NCI-H446 (cell line): ENCODE measurements at regions not wholly inside any gene's neighbourhood (a gene's known extent, or its start where the extent isn't known, plus 50 kb on each side); places are given as distances from the start of the nearest gene placed in this dataset.
"Not testable (repeated sequence)": the region's sequence is repeated elsewhere in the genome, so short reads cannot be mapped to it uniquely, and the experiment has no call there.

Experiments
- DNase-seq, 2 experiments: peaks; one replicate each; lab custom pipeline; 2025; lab: John Stamatoyannopoulos, UW

DNA sequence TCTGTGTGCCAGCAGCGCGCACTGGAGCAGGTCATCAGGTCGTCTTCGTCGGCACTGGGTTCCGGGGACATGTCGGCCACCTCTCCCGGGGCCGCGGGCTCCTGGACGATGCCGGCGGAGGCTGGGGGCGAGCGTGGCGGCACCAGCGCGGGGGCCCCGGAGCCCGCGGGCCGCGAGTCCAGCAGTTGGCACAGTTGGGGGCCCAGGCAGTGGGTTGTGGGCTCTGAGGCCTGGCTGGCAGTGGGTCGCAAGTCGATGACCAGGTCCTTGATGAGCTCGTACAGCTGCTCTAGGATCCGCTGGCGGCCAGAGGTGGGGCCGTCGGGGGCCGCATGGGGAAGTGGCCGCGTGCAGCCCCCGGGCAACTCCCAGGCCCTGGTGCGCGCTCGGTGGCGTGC lies 300.5 kb downstream of the CCDC74A start:
- DNase-seq = no peak

DNA sequence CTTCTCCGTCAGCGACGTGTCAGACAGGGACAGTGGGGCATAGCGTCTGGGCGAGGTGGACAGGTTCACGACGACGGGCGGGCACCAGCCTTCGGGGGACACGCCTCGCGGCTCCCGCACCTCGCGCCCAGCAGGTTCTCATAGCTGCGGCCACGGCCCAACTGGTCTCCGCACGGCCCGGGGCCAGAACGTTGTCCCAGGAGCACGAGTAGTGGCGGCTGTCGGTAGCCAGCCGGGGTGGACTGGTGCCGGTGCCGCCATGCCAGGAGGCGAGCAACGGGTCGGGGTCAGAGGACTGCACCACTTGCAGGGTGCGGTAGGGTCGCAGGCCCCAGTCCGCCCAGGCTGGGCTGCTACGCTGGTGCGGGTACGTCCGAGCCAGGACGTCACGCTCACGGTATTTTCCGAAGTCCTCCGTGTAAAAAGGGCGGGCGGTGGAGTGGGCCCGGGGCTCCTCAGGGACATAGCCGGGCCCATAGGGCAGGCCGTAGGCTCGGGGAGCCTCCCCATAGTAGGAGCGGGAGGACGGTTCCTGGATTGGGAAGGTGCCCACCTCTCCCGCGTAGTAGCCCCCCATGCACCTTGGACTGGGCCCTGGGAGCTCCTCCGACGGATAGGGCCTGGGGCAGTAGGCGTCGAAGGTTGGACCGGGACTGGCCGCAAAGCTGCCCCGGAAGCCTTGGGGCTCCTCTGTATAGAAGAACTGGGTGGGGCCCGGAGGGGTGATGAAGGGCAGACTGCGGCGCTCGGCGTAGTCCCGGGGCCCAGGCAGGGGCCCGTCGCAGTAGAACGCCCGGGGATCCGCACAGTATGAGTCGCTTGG lies 301.2 kb downstream of the CCDC74A start:
- not testable (repeated sequence) for DNase-seq

DNA sequence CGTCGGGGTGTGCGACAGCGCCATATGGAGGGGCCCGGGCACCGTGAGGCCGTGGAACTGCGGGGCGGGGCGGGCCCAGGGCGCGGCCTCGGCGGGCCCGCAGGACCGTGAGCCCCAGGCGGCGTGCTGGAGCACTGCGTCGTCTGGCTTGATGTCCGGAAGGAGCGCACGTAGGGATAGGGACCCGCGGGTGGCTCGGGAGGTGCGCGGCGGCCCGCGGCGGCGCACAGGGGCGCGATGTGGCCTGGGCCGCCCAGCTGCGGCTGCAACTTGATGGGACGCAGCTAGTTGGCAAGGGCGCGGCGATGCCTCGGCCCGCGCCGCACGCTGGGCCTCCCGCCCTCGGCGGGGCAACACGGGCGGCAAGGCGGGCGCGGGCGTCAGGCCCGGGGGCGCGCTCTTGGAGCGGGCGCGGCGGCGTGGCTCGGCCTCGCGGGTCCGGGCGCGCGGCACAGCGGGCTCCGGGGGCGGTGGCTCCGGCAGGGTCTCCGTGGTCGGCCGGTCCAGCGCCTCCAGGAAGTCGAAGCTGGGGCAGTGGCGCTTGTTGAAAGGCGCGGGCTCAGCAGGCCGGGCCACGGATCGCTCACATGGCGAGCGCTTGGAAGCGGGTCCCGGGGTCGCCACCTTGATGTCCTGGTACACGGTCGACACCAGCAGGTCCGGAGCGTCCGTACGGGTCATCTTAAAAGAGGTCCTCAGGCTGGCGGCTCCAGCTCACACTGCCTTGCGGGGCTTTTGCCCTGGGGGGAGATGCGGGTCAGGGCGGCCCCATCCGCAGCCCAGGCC lies 302.0 kb downstream of the CCDC74A start:
- DNase-seq = not testable (repeated sequence)

DNA sequence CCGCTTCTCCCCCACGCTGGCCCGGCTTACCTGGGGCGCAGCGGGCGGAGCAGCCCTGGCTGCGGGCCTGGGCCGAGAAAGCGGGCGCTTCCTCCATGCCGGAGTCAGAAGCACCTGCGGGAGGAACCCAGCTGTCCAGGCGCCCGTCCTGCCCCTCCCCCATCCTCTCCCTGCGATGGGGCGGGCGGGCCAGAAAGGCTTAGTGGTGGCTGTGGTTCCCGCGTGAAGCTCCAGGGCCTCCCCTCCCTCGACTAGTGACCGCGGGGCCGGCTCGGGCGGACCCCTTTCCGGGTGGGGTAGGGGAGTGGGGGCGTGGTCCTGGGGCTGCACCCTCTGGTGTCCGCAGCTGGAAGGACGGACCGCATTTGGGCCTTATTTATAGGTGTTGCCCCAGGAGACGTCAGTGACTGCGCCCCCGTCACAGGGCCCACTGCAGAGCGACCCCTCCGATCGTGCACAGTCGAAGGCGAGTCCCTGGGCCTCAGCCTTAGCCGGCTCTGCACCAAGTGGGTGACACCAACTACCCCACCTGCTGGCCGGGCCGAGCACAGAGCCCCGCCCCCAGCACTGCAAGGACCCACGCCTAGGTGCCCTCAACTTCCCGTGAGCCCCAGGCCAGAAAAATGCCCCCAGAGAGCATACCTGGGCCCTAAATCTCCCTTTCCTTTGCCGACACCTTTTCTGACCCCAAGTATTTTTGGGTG lies 302.7 kb downstream of the CCDC74A start:
- not testable (repeated sequence) for DNase-seq

DNA sequence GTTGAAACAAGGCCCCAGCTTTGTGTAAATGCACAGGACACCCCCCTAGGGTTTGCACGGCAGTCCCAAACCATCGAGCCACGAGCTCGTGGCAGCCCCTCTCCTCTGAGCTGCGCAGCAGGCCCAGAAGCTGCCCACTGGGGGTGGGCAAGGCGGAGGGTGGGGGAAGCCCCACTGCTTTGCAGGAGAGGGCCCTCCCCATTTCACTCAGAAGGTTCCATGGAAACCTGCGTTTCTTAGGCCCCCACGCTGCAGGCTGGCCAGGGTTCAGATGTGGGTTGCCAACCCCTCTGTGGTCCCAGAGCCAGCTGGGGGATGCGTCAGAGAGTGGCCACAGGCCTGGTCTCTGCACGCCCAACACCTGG lies 303.2 kb downstream of the CCDC74A start:
- DNase-seq = not testable (repeated sequence)

DNA sequence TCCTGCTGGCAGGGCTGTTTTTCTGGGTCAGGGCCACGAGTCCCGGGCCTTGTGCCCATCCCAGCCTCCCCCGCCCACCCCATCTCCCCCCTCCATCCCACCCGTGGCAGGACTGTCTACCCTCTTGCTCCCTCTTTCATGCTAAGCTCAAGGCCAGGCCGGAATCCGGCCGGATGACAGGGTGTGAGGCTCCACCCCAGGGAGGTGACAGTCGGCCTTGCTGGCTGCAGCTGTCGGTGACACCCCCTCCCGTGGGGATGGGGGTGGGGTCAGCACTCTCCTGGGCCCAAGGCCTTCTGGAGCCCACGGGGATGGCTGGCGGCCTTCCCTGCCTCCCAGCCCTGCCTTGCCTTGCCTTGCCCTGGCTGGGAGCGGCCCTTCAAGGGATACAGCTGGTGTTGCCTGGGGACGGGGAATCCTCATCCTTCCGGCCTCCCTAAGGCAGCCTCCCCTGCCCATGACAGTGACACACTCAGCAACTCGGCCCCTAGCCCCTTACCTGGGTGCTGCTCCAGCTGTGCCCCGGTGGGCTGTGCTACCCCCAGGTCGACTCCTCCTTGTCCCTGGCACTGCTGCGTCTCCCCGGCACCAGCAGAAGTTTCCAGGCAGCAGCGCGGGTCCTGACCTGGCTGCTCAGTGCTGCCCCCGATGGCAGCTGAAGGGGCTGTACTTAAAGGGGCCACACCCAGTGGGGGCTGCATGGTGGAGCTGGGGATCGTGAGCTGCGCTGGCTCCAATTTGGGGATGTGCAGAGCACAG lies 303.9 kb downstream of the CCDC74A start:
- DNase-seq = not testable (repeated sequence)

DNA sequence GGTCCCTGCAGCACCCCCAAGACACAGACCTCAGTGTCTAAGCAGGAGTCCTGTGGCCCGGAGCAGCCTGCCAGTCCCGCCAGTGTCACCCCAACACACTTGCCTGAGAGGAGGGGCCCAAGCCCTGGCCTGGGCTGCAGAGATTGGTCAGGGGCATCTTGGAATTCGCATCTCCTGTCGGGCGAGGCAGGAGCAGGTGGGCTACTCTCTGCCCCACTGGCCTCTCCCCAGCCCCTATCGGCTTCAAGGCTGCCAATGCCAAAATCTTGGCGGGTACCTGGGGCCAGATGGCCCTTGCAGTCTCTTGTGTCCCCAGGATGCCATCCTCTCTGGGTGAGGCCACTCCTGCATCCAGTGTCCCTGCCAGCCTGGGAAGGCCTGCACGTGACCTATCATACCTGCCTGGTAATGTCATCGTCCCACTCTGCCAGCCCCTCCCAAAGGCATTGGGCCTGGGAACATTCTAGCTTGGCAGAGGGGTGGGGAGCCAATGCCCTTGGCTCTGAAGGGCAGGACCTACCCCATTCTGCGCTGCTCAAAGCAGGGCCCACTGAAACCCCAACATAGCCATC lies 304.6 kb downstream of the CCDC74A start:
- not testable (repeated sequence) for DNase-seq

DNA sequence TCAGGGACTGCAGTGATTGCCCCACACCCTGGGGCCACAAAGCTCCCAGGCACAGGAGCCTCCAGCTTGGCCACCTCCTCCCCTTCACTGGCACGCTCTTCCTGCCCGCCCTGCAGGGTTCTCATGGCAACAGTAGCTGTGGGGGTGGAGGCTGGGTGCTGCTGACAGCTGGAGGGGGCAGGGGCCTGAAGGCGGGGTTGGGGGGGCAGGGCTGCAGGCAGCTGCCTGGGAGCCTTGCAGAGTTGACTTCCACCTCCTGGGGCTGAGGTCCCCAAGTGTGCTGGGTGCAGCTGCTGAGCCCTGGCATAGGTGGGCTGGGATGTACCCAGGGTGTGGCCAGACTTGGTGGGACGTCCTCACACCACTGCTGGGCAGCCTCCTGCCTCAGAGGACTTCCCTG lies 305.2 kb downstream of the CCDC74A start:
- not testable (repeated sequence) for DNase-seq

DNA sequence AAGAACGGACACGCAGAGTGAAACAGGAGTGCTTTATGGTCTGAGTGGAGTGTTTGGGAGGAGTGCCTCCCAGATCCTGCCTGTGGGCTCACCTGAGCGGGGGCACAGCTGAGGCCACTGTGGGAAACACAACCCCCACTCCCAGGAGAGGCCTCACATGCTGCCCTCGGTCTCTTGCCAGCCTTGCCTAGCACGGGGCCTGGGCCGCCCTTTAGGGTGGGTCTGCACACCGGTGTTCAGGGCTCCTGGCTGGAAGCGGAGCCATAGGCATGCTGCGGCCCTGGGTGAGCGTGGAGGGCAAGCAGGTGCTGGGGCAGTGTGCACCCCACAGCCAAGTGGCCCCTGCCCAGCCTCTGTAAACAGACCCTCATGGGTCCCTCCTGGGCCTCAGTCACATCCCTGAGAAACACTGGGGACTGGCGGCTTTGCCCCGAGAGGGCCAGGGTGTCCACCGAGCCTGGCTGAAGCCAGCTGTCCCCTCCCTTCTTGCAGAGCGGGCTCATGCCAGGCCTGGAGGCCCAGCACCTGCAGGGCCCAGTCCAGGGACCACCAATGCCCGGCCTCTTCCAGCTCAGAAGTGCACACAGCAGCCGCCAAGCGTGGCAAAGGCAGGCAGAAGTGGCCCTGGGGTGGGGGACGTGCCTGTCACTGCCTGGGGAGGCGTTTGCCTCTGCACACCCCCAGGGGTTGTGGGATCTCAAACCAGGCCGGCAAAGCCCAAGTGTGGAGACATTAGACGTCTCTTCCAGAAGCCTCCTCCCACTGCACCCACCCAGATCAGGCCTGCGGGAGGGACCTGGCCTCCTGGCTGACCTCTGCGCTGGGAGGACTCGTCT lies 305.9 kb downstream of the CCDC74A start:
- DNase-seq = not testable (repeated sequence)

DNA sequence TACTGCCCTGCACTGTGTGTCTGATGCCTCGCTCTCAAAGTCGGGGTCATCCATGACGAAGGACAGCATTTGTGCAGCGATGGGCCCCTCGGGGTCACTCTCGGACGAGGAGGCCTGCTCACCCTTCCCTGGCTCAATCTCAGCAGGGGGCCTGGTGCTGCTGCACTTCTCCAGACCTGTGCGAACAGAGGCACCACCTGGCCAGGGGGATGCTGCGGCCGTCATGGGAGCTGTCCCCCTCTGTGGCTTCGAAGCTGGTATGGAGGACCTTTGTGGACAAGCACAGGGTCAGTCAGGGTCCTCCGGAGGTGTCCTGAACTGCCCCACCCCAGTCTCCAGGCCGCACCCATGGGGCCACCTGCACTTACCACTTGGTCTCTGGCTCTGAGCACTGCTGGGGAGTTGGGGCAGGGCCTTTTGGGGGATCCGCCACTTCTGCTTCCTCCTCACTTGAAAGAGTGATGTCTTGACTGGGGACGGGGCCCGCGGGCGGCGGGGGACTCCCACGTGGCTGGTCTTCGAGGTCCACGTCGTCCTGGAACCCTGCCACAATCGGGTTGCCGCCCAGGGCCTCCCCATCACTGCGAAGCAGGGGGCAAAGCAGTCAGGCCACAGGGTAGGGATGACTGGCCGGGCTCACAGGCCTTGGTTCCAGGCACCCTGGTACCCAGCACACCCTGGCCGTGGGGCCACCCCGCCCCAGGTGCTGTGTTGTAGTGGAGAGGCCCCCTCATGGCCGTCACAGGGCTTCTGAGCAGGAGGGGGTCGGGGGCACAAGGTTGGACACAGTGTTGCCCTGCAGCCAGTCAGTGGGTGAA lies 306.7 kb downstream of the CCDC74A start:
- not testable (repeated sequence) for DNase-seq

DNA sequence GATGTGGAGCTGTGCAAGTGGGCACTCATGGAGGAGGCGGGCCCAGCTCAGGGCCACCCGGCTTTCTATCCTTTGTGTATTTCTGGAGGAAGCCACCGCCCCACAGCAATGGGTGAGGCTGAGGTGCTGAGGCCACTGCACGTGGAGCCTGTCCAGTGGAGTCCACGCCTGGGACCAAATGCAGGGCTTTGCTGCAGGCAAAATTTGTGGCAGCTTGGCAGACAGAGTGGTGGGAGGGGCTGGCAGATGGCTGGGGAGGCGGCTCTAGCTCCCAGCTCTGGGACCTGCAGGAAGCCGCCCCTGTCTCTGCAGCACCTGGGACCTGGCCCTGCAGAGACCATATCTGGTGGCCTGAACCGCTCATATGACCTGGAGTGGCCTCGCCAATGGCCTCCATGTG lies 307.3 kb downstream of the CCDC74A start:
- not testable (repeated sequence) for DNase-seq

DNA sequence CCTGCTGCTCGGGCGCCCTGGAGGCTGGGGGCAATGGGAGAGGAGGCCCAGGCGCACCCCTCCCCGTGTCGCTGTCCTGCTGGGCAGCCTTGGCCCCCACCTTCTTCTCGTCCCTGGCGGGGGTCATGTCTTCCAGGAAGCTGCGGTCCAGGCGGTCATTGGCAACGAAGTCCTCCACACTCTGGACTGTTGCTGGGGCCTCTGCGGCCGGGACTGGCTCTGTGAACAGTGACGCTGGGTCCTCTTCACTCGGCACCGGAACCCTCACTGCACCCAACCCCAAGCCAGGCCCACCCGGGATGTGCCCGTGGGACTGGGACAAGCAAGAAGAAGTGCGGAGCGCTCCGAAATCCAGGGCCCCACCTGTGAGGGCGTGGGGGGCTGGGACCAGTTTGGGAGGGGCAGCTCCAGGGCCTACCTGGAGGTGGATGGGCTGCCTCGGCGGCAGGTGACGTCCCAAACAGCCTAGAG lies 308.0 kb downstream of the CCDC74A start:
- DNase-seq = no peak

DNA sequence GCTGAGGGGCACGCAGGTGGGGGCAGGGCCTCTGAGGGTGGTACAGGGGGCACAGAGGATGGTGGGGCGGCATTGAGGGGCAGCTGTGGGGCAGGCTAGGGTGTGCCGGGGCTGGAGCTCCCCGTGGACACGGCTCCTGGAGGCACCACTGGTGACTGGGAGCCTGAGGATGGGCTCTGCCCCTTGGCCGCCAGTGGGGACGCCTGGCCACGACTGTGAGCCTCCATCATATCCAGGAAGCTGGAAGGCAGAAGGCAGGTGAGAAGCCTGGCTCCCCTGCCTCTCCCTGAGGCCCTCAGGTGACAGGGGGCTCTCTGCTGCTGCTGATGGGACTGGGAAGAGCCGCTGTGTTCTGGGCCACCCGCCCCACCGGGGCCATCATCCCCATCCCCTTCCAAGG lies 308.4 kb downstream of the CCDC74A start:
- not testable (repeated sequence) for DNase-seq

DNA sequence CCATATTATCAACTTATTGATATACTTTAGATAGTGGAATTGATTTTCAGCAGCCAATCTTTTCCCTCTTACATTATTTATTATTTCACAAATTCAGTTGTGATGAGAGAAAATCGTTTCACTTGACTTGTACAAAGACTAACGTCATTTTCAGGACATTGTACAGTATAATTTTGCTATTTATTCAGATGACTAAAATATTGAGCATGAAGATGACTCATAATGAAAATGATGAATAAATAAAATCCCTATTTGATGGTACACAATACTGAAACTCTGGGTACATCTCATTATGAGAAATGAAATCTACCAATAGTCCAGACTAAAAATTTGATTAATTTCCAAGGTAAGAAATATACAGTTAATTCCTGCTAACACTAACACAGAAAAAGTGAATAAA lies 316.4 kb downstream of the CCDC74A start:
- not testable (repeated sequence) for DNase-seq

DNA sequence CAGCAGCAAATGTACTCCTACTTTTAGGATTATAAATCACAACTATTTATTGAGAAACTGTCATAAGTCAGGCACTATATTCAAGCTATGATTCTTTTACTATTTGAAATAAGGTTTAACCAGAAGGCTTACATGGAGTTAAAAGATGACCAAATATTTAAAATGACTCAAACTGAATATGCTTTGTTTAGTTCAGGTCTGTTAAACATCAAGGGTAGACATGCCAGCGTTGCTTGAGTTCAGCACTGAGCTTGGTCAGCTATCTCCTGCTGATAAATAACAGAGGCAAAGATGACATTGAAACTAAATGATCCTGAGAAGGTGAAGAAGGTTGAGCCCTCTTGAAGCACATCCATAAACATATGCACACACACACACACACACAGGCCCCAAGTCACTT lies 305.6 kb downstream of the ANKRD30BL start:
- not testable (repeated sequence) for DNase-seq

DNA sequence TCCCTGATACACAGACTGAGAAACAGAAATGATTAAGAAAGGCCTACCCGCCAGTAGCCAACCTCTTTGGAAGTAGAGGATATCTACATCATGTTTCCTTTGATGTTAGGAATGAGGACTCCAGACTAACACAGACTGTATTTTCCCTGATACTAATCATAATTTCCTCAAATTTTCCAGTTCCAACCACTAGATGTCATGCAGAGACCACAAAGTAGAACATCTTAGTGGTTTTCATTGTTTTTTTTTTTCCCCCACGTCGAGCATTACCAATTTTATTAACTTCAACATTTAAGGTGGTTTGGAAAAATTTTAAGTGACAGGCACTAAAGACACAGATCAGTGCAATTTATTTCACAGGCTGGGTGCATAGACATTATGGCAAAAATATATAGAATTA lies 303.6 kb downstream of the ANKRD30BL start:
- not testable (repeated sequence) for DNase-seq
